Gastroesophageal sphincter (tissue), 3 donors: ENCODE measurements at regions not wholly inside any gene's neighbourhood (a gene's known extent, or its start where the extent isn't known, plus 50 kb on each side); places are given as distances from the start of the nearest gene placed in this dataset.

Source experiments
- CTCF ChIP-seq, 4 experiments: fragments of 200-600 bp in 2 of 4; fragments of 450-650 bp in 2 of 4; sonication (generic) in 1 of 4; IDR thresholded peaks; one replicate each; pipeline ENCODE4 v1.5.1; 2017 to 2019; ENCODE audit warnings: antibody characterized with exemption in 4 of 4, mild to moderate bottlenecking in 2 of 4, moderate library complexity in 2 of 4
- EP300 ChIP-seq: sonication (generic); formaldehyde crosslinking; IDR thresholded peaks from one replicate; pipeline ENCODE4 v1.6.1; 2017; ENCODE audit warnings: antibody characterized with exemption, mild to moderate bottlenecking
- POLR2A ChIP-seq, 2 donors: fragments of 450-650 bp; IDR thresholded peaks; one replicate each; pipeline ENCODE4 v1.6.1; 2017; ENCODE audit warnings: antibody characterized with exemption in 2 of 2, mild to moderate bottlenecking in 2 of 2, moderate library complexity in 1 of 2
- POLR2AphosphoS5 ChIP-seq: sonication (generic); formaldehyde crosslinking; IDR thresholded peaks from one replicate; pipeline ENCODE4 v1.6.1; 2017; ENCODE audit warnings: antibody characterized with exemption

- TF ChIP-seq CTCF (IDR thresholded peaks at IDR 0.05) (no peak), EP300 (no peak), POLR2A (IDR thresholded peaks at IDR 0.05) (no peak), POLR2AphosphoS5 (no peak)
Measured at GRCh38 chr2:59176737-59177136, 935.6 kb upstream of the FANCL start.
